Adrenal gland (tissue), 5 donors: ENCODE measurements at regions not wholly inside any gene's neighbourhood (a gene's known extent, or its start where the extent isn't known, plus 50 kb on each side); places are given as distances from the start of the nearest gene placed in this dataset.

Source experiments
- CTCF ChIP-seq, 6 experiments: fragments of 450-650 bp in 4 of 6; fragments of 200-600 bp in 2 of 6; sonication (generic) in 1 of 6; IDR thresholded peaks; 1 replicate in 5 of 6; 2 replicates in 1 of 6; pipeline versions ENCODE4 v1.5.1 to v1.8.0; 2016 to 2021; ENCODE audit warnings: antibody characterized with exemption in 6 of 6, mild to moderate bottlenecking in 2 of 6, moderate library complexity in 1 of 6
- POLR2A ChIP-seq, 2 donors: fragments of 450-650 bp; IDR thresholded peaks; one replicate each; pipeline ENCODE4 v1.6.1; 2017; ENCODE audit warnings: antibody characterized with exemption in 2 of 2, mild to moderate bottlenecking in 2 of 2, moderate library complexity in 1 of 2
- donor health status: DM: no; HTN: no; CAD: no.

GRCh38 chr22:25508761-25509321, 55.6 kb upstream of the GRK3 start:
- TF ChIP-seq CTCF (IDR thresholded peaks at IDR 0.05), result no peak
- no peak for TF ChIP-seq POLR2A (IDR thresholded peaks at IDR 0.05)
